T-helper 9 cell (primary cell): ENCODE measurements at regions not wholly inside any gene's neighbourhood (a gene's known extent, or its start where the extent isn't known, plus 50 kb on each side); places are given as distances from the start of the nearest gene placed in this dataset.
"Not testable (repeated sequence)": the region's sequence is repeated elsewhere in the genome, so short reads cannot be mapped to it uniquely, and the experiment has no call there.

Experiments
- DNase-seq: peaks from one replicate; pipeline ENCODE4 v3.0.0-alpha.2; 2020

DNA sequence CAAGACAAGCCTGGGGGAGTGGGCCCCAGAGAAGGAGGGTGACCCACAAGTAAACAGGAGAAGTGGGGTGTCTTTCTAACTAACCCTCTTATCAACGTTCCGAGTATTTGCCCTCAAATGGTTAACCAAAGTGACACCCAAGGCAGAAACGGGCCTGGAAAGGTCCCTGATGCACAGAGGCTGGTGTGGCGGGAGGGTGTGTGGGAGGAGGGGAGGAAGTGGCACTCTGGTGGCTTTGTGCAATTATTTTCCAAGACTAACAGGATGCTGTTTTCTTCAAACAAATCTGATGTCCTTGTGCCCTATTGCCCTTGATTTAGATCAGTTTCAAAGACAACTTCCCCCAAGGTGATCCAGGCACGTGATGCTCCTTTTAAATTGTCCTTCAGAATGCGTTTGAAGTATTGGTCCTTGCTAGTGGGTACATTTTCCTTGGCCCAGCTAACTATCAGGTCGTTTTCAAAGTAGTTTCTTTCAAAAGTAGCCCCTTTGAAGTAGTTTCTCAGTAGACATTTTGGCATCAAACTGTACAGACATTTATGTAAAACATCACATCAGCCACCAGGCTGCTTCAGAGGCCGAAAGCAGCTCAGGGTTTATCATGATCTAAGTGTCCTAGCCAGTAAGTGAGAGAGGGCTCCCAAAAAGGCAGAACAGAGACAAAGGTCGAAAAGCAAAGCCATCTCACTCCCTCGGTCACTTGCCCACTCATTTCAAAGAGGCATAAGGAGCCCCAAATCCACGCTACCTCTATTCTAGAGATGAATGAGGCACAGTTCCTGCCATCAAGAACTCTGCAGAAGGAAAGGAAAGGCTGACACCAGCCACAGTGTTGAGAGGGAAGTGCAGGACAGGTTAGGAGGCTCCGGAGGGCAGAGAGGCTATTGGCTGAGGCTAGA lies 371.1 kb upstream of the ID2 start:
- DNase-seq: no peak

- no peak for DNase-seq
These were observed 369.6 kb upstream of the ID2 start for GRCh38 chr2:8312221-8312620.

DNA sequence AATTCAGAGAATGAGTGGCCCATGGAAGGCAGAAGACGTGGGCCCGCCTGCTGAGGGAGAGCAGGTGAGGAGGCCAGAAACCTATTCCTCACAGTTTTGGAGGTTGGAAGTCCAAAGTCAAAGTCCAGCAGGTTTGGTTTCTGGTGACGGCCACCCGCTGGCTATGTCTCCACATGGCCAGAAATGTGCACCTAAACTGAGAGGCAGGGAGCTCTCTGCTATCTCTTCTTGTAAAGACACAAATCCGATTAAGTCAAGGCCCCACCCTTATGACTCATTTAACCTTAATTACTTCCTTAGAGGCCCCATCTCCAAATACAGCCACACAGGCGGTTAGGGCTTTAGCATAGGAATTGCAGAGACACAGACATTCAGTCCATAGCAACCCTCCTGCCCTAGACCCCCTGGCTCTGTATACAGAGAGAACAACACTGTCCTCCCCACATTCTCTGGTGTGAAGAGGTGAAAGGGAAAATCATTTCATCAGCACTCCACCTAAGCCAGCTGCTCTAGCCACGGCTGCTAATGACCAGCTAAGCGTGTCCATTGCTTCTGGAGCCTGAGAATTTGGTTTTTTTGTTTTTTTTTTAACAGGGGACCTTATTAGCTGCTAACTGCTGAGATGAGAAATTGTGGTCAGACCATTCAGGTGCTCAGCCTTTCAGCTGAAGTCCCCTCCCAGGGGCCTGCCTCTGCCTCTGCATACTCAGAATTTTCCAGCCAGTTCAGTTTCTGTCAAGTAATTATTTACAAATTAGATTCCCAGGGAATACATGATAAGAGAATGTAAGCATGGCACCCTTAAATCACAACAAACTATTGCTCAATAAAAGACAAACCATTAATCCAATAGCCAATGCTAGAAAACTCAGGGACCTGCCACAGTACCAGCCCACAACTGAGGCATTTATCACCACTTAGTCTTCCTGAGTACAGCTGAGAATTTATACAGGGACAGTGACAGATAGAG lies 368.7 kb upstream of the ID2 start:
- no peak for DNase-seq

DNA sequence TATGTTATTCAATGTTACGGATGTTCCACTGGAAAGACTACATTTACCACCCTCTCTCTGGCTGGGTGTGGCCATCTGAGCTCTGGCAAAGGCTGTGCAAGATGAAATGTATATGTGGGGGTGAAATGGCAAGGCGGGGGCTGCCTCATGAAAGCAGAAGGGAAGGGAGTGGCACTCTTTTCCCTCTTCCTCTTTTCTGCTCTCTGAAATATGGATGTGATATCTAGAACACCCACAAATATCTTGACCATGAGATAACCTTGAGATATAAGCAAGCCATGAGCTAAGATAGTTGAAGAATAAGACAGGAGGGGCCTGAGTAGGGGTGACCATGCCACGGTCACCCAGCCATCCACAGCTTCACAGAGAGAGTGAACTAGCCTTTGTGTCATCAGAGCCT lies 367.8 kb upstream of the ID2 start:
- no peak for DNase-seq

DNA sequence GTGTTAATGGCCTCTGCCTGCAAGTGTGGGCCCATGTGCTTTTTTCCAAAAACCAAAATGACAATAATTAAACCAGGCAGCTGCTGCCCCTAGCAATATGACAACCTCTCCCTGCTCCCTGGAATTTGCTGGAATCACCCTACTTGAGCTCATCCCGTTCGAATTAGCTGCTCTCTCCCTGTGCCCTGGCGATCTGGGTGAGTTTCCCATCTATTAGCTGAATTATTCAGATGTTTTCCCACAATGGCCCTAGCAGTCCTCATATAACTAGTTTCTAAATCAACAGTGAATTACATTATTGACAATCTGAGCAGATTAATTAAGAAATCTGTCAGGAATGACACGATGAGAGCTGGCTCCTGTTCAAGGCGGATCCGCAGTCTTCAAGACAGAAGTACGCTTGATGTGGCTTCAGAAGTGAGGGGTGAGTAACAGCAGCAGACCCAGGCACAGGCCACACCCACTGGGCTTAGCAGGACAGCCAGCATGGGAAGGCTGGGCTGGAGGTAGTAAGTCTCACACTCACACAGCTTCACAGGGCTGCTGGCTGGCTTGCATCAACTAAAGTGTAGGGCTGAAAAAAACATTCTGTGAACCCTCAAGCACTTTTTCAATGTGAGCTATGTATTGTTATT lies 366.2 kb upstream of the ID2 start:
- DNase-seq: no peak

DNA sequence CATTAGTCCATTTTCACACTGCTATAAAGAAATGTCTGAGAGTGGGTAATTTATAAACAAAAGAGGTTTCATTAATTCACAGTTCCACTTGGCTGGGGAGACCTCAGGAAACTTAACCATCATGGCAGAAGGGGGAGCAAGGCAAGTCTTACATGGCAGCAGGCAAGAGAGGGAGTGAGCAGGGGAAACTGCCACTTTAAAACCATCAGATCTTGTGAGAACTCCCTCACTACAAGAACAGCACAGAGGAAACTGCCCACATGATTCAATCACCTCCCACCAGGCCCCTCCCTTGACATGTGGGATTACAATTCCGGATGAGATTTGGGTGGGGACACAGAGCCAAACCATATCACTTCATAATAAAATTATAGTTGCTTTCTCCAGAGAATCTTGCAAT lies 365.5 kb upstream of the ID2 start:
- DNase-seq: no peak

DNA sequence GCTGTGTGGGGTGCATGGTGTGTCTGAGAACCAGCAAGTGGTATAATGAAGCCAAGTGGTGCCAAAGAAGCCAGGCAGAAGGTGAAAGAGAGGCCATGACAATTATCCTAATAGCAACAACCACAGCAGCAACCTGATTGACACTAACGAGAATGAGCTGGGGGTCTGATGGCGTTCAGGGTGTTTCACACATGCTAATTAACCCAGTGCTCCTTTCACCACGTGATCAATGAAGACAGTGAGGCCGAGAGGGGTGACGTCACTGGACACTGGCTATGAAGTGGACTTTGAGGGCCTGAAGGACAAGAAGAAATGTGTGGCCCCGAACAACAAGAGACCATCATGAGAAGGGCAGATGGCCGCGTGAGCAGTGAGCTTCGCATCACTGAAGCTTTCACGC lies 364.4 kb upstream of the ID2 start:
- no peak for DNase-seq

DNA sequence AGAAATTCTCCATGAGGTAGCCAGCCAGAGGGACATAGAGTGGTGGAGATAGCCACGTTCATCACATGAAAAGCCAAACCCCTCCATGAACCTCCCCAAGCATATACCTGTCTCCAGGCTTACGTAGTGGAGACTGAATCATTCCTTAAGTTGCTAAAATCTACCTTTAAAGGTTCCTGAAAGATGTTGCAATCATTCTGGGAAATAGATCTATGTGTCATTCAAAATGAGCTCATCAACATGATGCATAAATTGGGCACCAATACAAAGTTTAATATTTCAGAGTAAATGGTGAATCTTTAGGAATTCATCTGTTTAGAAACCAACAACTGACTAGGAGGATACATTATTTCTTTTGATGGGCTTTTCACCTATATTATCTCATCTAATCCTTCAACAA lies 362.6 kb upstream of the ID2 start:
- DNase-seq: no peak

GRCh38 chr2:8320311-8321066 lies 361.4 kb upstream of the ID2 start:
- no peak for DNase-seq

- DNase-seq: no peak
These were observed 359.2 kb upstream of the ID2 start for GRCh38 chr2:8322634-8323033.

- DNase-seq: no peak
These were observed 357.5 kb upstream of the ID2 start for GRCh38 chr2:8324164-8324856.

DNA sequence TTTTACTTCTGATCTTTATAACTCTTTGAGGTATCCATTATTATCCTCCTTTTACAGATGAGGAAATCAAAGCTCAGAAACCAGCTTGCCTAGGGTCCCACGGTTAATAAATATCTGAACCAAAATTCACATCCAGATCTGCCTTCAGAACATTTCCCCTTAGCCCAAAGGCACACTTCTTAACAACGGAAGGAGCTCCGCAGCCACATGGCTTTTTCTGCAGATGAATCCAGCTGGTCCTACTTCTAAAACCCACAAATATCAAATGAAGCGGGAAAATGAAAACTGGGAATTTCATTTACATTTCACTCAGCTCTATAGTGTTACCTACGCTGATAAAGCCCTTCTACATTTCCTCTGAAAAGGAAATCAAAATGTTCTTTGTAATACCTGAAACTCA lies 357.0 kb upstream of the ID2 start:
- DNase-seq: no peak

GRCh38 chr2:8327371-8328100 lies 354.3 kb upstream of the ID2 start:
- DNase-seq: no peak

DNA sequence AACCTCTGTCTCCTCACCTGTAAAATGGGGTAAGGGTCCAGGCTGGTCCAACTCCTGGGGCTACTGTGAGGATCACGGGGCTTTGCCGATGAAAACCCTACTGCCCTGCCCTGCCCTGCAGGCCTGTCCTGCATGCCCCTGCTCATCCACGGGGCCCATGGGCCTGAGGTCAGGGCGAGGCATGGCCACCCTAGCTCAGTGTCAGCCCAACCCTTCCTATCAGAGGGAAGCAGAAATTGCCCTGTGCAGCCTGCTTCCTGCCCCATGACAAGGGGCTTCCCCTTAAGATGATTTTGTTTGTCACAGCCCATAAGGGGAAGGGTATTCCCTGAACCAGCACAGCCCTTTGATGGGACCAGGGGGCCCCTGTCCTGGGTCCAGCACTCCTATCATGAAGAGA lies 353.6 kb upstream of the ID2 start:
- DNase-seq: no peak

GRCh38 chr2:8329660-8330622 lies 351.9 kb upstream of the ID2 start:
- no peak for DNase-seq

DNA sequence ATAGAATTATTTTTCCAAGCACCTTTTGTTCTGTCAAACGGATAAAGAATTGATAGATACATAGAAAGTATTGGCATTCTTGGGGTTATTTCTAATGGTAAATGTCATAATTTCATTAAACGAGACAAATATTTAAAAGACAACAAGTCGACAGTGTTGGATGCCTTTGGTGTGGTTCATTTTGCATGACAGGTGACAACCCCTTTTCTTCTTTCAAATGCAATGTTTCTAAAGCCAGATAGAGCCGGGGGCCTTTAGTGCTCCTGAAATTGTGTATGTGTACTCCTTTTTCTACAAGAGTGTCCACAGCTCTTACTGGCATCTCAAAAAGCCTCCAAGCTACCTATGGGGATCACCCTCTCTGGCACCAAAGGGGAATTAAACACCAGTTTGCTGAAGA lies 350.8 kb upstream of the ID2 start:
- DNase-seq: no peak

DNA sequence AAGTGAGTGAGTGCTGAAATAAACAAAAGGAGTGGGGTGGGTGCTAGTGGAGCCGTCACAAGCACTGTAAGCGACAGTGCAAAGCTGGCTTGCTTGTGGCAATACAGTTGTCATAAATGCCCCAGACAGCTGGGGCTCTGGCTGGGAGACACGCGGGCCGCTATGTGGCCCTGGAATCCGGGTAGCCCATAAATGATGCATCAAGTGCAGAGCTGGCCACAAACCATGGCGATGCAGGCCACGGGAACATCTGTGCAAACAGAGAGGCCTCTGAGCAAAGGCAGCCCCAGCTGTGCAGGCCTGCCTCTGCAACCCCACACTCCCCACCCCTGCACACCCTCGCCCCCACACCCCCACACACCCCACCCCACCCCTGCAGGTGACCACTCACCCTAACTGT lies 349.2 kb upstream of the ID2 start:
- DNase-seq: no peak

GRCh38 chr2:8333177-8333831 lies 348.6 kb upstream of the ID2 start:
- no peak for DNase-seq

DNA sequence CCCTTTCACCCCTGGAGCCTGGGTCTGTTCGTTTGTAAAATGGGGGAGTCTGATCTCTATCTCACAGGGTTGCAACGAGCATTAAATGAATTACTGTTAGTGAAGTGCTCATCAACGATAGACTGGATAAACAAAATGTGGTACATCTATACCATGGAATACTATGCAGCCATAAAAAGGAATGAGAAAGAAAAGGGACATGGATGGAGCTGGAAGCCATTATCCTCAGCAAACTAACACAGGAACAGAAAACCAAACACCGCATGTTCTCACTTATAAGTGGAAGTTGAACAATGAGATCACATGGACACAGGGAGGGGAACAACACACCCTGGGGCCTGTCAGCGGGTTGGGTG lies 348.0 kb upstream of the ID2 start:
- DNase-seq: not testable (repeated sequence)
